ENCODE measurements at regions not wholly inside any gene's neighbourhood (a gene's known extent, or its start where the extent isn't known, plus 50 kb on each side); places are given as distances from the start of the nearest gene placed in this dataset.
"Not testable (repeated sequence)": the region's sequence is repeated elsewhere in the genome, so short reads cannot be mapped to it uniquely, and the experiment has no call there.

- DNase-seq = no peak
These were observed 90.2 kb upstream of the NUPR2 start for GRCh38 chr7:56206420-56206819.

DNA sequence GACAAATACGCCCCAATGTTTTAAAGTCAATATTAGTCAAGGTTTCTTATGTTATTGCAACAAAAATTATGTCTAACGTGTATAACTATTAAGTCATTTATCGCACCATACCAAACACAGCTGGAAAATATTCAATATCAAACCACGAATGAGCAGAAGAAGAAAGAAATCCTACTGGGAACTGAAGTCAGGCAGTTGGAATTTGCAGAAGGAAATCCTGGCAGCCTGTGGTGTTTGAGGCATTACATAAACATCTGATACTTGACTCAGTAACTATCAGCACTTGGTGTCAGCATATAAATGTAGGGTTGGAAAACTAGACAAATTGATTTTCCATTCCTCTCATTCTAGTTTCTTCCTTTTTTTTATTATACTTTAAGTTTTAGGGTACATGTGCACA lies 83.4 kb upstream of the NUPR2 start:
- no peak for DNase-seq

DNA sequence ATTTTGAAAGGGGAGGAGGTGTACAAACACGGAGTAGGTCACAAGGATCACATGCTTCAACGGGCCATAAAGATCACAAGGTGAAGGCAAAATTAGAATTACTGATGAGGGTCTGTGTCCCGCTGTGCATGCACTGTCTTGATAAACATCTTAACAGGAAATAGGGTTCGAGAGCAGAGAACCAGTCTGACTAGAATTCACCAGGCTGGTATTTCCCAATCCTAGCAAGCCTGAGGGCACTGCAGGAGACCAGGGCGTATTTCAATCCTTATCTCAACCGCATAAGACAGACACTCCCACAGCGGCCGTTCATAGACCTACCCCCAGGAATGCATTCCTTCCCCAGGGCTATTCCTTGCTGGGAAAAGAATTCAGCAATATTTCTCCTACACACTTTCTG lies 80.0 kb upstream of the NUPR2 start:
- not testable (repeated sequence) for DNase-seq

GRCh38 chr7:56188823-56189346 lies 72.7 kb upstream of the NUPR2 start:
- DNase-seq = no peak

- DNase-seq = no peak
These were observed 72.2 kb upstream of the NUPR2 start for GRCh38 chr7:56188376-56188775.

DNA sequence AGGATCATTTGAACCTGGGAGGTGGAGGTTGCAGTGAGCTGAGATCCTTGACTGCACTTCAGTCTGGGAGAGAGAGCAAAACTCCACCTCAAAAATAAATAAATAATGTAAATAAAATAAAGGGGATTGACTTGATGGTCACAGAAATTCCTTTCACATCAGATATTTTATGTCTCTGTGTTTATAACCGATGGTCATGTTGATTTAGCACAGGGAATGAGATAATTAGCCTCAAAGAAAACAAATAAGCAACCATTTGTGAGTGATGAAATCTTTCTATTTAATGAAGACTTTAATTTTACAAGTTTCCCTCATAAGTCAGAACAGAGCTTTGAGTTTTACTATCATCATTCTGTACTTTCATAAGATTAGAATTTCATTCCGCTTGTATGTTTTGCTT lies 64.8 kb upstream of the NUPR2 start:
- DNase-seq = no peak

DNA sequence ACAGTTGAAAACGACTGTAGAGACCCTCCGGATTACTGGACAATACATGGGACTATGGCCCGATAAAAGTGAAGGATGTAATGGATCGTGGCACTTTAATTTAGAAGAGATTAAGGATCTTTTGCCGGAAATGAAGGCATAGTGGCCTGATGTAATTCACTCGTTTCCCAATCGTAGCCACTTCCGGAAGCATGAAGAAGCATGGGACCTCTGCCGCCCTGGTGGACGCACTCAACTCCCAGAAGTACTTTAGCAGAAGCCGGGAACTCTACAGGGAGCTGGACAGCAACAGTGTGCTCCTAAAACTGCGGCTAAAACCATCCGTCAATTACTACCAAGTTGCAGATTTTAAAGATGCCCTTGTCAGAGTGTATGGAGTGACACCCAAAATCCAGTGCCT lies 59.6 kb upstream of the NUPR2 start:
- no peak for DNase-seq

GRCh38 chr7:56174875-56175760 lies 58.9 kb upstream of the NUPR2 start:
- no peak for DNase-seq

DNA sequence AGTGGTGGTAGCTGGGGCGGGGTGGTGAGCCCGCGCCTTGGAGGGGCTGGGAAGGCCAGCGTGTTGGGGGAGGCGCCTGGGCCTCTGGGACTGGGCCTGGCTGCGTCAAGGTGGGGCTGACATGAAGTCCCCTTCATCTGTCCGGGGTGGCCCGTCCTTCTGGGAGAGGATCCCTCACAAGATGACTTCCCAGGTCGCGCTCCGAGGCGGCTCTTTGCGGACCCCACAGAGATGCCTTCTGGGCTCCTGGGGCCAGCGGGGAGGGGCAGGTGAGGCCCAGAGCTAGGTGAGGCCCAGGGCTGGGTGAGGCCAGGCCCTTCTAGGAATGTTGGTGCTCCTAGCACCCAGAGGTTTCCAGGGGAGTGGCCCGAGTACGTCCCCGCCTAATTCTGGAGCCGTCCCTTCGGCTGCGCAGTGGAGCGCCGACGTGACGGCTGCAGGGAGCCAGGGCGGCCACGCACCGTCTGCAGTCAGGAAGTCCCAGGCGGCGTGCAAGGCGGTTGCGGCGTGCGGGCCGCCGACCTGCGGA lies 58.2 kb upstream of the NUPR2 start:
- DNase-seq = no peak

All from CD4-positive, alpha-beta T cell treated with Interleukin-15 for 1 hour (primary cell).